Activated CD4-positive, alpha-beta T cell treated with anti-CD3 and anti-CD28 coated beads, Interleukin-2, Interleukin-6, amounts not matched to agents 100 ng/mL and 50 ng/mL, durations not matched to agents 16 hours and 8 hours (primary cell): ENCODE measurements at regions not wholly inside any gene's neighbourhood (a gene's known extent, or its start where the extent isn't known, plus 50 kb on each side); places are given as distances from the start of the nearest gene placed in this dataset.
A peak's percentile ranks its signal among the peaks of the same experiment; 100 is the strongest.
"Not testable (repeated sequence)": the region's sequence is repeated elsewhere in the genome, so short reads cannot be mapped to it uniquely, and the experiment has no call there.

Experiments
- DNase-seq: peaks from one replicate; pipeline ENCODE4 v3.0.0-alpha.2; 2020

- DNase-seq: not testable (repeated sequence)
These were observed 545.4 kb downstream of the CDY1 start for GRCh38 chrY:26167332-26167731.

GRCh38 chrY:26179326-26179725 is 557.4 kb downstream of the CDY1 start:
- not testable (repeated sequence) for DNase-seq

GRCh38 chrY:26224974-26225373 is 603.1 kb downstream of the CDY1 start:
- DNase-seq: not testable (repeated sequence)

- DNase-seq: not testable (repeated sequence)
These were observed 603.6 kb downstream of the CDY1 start for GRCh38 chrY:26225468-26225867.

- DNase-seq: not testable (repeated sequence)
These were observed 619.0 kb downstream of the CDY1 start for GRCh38 chrY:26240944-26241343.

GRCh38 chrY:26254262-26254661 is 632.3 kb downstream of the CDY1 start:
- DNase-seq: not testable (repeated sequence)

- DNase-seq: not testable (repeated sequence)
These were observed 643.5 kb downstream of the CDY1 start for GRCh38 chrY:26265449-26265848.

GRCh38 chrY:26268421-26268820 is 646.5 kb downstream of the CDY1 start:
- not testable (repeated sequence) for DNase-seq

GRCh38 chrY:26268934-26269333 is 647.0 kb downstream of the CDY1 start:
- DNase-seq: not testable (repeated sequence)

- not testable (repeated sequence) for DNase-seq
These were observed 651.2 kb downstream of the CDY1 start for GRCh38 chrY:26273089-26273488.

- DNase-seq: not testable (repeated sequence)
These were observed 684.1 kb downstream of the CDY1 start for GRCh38 chrY:26306046-26306445.

- DNase-seq: not testable (repeated sequence)
These were observed 684.9 kb downstream of the CDY1 start for GRCh38 chrY:26306630-26307385.

GRCh38 chrY:26308308-26308707 is 686.4 kb downstream of the CDY1 start:
- not testable (repeated sequence) for DNase-seq

- peak; percentile 0 for DNase-seq
These were observed 693.1 kb downstream of the CDY1 start for GRCh38 chrY:26315065-26315464.

GRCh38 chrY:26319488-26320202 is 697.7 kb downstream of the CDY1 start:
- DNase-seq: not testable (repeated sequence)

- not testable (repeated sequence) for DNase-seq
These were observed 700.8 kb downstream of the CDY1 start for GRCh38 chrY:26322756-26323155.

GRCh38 chrY:26352931-26353330 is 731.0 kb downstream of the CDY1 start:
- DNase-seq: not testable (repeated sequence)

- no peak for DNase-seq
These were observed 732.3 kb downstream of the CDY1 start for GRCh38 chrY:26354191-26354590.

GRCh38 chrY:26359869-26360268 is 738.0 kb downstream of the CDY1 start:
- not testable (repeated sequence) for DNase-seq

GRCh38 chrY:26360472-26360871 is 738.6 kb downstream of the CDY1 start:
- not testable (repeated sequence) for DNase-seq

- not testable (repeated sequence) for DNase-seq
These were observed 741.5 kb downstream of the CDY1 start for GRCh38 chrY:26363442-26363841.

- DNase-seq: not testable (repeated sequence)
These were observed 744.2 kb downstream of the CDY1 start for GRCh38 chrY:26366091-26366490.

GRCh38 chrY:26372480-26372879 is 750.6 kb downstream of the CDY1 start:
- not testable (repeated sequence) for DNase-seq
